Effector CD8-positive, alpha-beta T cell (primary cell): ENCODE measurements at regions not wholly inside any gene's neighbourhood (a gene's known extent, or its start where the extent isn't known, plus 50 kb on each side); places are given as distances from the start of the nearest gene placed in this dataset.

ENCODE experiments used
- DNase-seq: peaks from one replicate; lab custom pipeline; 2025; lab: John Stamatoyannopoulos, UW

DNA sequence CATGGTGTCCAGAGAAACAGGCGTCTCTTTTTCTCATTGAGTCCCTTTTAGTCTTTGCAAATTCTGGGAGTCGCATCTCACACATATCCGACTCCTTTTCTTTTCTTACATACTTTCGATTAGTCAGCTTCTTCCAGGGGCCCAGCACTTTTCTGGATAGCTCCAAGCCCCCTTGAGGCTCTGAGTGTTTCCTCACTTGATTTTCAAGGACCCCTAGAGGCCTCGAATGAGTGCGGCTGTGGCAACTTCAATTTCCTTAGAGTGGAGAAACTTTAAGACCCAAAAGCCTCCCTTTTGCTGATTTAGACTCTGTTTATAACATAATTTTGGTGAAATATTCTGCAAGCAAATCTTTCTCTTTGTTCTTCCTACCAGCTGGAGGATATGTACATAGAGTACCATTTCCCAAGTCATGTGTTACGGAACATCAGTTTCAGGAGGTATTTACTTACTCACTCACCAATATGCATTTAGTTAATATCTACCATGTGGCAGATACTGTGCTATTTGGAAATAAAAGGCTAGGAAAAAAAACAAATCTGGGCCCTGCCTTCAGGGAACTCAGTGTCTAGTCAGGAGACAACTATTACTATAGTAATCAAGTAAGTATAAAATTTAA, 555.2 kb downstream of the REEP3 start:
- no peak for DNase-seq

DNA sequence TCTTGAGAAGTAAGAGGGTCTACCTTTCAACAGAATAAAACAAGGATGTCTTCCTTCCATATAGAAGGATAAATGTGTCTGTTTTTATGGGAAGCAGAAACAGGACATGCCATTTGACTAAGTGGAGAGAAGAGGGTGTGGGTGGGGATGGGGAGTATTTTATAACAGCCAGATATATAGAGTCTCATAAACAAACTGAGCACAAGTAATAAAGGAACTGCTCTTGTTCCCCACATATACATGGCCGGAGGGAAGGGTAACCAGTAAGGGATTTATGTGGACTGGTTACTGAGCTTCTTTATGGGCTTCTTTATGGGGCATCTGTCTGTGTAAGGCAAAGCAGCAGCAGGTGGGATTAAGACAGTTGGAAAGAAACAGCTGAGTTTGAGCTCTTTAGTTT, 558.1 kb downstream of the REEP3 start:
- DNase-seq, result no peak

- DNase-seq, result no peak
Measured at GRCh38 chr10:64080071-64080470, 558.9 kb downstream of the REEP3 start.

DNA sequence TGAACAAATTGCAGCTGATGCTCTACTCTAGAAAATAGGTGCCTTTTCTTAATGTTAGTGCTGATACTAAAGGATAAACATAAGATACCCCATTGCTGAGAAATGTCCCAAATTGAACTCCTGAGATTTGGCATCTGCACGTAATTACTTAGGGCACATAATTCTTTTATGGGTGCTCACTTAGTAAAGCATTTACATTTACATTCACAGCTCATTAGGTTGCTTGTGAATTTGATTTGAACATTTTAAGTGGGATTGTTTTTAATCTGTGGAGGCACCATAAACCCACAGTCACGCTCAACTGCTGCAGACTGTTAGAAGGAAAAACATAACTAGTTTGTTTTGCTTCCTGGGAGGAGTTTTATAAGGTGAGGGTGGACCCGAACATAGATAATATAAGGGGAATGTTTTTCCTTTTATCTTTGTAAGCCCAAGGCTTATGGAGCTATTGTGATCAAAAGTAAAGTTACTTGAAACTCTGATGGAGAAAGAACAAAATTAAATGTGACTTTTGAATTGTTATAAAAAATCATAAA, 560.8 kb downstream of the REEP3 start:
- no peak for DNase-seq

- no peak for DNase-seq
Measured at GRCh38 chr10:64086083-64086767, 565.0 kb downstream of the REEP3 start.

- DNase-seq, result no peak
Measured at GRCh38 chr10:64089648-64090047, 568.4 kb downstream of the REEP3 start.

DNA sequence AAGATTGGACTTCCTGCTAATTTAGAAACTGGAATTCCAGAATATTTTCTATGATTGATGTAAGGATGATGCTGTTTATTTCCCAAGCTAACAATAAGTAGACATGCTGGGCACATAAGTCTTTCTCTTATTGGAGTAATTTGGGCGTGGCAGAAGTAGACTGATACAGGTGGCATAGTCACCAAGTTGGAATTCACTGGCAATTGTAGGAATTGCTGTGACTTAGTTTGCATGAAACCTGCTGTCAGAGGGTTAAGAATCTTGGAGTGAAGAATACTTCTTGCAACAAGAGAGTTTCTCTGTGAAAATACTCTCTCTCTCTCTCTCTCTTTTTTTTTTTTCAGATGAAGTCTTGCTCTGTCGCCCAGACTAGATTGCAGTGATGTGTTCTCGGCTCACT, 569.7 kb downstream of the REEP3 start:
- DNase-seq, result no peak

GRCh38 chr10:64091897-64092296, 570.7 kb downstream of the REEP3 start:
- DNase-seq, result no peak

- DNase-seq, result no peak
Measured at GRCh38 chr10:64093304-64093703, 572.1 kb downstream of the REEP3 start.

DNA sequence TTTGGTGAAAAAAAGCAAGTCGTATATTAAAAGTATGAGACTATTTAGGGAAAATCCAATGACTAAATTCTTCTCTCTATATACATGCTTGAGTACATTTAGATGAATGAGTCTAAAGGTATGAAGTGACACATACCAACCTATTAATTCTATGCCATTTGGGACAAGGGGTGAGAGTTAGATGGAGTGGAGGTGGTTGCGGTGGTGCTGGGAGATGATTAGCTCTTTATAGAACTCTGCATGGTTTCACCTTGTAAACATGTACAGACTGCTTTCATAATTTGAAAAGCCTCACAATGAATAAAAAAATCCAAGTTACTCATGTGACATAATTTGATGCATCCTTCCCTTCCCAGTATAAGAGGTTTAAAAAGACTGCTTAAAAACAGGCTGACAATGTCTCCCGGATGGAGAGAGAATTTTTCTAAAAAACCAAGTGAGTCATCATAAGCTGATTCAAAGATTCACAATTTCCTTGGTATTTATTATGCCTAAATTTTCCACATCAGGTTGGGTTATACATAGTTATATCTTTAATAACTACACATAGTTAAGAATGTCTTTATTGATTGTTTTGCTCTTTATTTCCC, 572.8 kb downstream of the REEP3 start:
- no peak for DNase-seq

DNA sequence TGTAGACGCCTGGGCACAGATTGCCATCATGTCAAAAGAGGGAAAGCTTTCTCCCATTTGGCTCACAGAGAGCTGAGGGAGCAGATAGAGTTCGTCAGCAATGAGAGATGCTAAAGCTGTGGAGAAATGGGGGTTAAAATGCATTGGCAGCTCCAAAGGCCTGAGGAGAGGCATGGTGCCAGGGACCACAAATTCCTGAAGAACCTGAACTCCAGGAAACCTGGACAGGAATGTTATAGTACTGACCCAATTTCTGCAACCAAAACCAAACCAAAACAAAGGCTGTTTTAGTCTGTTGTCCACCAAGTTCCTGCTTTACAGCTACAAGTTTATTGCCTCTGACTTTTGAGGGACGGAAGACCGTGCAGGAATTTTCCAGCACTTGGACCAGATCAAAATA, 575.7 kb downstream of the REEP3 start:
- no peak for DNase-seq

DNA sequence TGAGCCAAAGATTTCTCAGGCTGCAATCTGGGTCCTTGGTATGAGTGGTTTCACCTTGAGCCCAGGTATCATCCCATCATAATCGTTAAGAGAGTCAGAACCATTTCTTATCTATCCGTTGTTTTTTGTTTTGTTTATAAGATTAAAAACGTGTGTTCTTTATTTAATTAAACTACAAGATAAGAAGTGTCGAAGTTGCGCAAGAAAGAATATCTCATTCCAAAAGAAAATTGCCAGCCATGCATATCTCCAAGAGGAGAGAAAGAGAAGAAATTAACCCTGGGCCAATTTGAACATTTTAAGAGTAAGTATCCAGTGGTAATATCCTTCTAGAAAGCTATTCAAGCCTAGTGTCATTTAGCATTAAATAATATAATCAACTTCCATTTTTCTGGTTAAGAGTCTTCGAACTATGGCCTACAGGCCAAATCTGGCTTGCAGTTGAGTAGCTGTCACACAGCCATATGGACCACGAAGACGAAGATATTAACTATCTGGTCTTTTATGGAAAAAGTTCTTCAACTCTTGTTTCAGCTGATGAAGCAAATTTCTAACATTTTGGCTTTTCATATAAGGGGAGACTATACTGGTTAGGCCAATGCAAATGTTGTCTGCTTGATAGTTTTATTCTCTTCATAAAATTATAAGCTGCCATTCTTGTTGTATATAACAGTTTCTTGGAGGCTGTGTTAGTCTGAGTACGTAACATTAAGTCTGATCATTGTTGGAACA, 576.4 kb downstream of the REEP3 start:
- DNase-seq, result no peak

- no peak for DNase-seq
Measured at GRCh38 chr10:64098994-64099393, 577.8 kb downstream of the REEP3 start.

DNA sequence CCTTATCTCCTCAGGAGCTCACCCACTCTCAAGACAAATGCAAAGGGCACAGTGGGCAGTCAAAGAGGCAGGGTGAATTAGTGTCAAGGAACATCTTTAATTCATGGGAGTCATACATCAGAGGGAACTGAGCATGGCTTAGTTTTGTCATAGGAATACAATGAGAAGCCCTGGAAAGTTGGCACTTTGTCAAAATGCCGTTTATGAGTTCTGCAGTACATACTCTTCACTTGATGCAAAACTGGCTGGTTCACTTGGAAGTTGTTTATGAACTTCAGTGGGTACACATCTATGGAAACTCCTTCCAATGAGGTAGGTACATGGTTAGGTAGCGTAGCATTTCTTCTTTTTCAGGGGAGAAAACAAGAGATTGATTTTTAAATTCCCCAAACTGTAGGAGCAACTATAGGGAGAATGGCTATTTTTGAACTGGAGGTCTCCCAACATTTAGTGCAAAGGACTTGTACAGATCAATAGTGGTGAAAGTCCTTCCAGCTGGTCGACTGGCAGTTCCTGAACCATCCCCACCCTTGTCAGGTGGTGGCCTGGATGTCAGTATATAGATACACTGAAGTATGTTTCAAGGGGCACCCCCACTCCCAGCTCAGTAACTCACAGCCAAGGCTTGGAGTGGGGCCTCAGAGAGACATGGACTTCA, 580.5 kb downstream of the REEP3 start:
- no peak for DNase-seq

GRCh38 chr10:64102264-64102633, 581.0 kb downstream of the REEP3 start:
- no peak for DNase-seq

DNA sequence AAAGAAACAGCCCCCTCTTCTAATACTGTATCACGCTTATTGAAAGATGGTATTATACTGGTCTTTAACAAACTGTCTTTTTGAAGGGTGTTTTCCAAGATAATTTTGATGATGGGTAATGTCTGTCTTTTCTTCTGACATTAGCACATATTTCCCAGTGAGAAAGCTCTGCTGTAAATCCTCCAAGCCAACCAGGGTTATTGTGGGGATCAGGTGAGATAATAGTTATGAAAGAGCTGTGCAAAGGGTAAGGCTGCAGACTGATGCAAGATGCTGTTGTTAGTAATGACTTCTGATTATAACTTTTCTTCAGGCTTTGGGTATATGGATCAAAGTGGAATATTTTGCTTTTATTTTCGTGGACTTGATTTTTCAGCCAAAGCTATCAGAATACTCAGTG, 581.7 kb downstream of the REEP3 start:
- DNase-seq, result no peak

GRCh38 chr10:64103750-64104470, 582.7 kb downstream of the REEP3 start:
- no peak for DNase-seq

- no peak for DNase-seq
Measured at GRCh38 chr10:64109926-64110495, 588.8 kb downstream of the REEP3 start.

DNA sequence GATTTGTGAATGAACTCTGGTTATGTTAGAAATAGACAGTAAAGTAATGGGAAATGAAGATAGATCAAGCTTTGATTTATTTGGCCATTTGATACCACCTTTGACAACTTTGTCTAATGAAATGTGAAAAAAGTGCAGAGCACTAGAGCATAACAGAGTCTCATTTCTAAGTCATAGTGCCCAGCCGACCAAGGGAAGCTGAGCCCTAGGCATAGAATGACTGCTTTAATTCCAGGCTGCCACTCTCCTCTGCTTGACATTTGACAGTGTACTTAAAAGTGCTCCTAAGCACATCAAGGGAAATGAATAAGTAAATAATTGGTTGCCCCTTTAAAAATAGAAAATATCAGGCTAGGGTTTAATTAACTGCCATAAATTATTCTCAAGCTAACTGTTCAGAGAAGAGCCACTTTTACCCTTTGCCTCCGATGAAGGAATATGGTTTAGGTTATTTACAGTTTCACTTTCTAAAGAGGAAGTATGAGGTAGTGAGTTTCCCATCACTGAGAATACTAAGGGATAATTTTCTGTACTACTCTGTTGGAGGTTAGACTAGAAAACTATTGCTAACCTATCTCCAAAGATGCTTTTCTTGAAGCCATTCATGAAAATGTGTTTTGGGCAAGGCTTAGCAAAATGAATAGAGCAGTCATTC, 591.6 kb downstream of the REEP3 start:
- no peak for DNase-seq

- no peak for DNase-seq
Measured at GRCh38 chr10:64113375-64113774, 592.2 kb downstream of the REEP3 start.

DNA sequence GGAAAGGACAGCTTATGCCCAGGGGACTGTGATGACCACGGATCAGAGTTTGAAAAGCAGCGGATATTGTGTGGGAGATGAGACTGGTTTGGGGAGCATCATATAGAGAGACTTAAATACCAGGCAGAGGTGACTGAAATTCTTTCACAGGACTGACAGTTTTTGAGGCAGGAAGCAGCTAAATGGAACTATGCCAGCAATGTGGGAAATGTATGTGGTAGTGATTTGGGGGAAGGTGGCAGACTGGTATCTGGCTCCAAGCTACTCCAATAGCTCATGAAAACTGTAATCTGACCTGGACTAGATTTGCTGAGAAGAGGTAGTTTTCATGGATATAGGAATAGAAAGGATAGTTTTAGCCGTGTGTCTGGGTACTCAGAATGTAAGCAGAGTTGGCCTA, 592.6 kb downstream of the REEP3 start:
- DNase-seq, result no peak
